ENCODE measurements at regions not wholly inside any gene's neighbourhood (a gene's known extent, or its start where the extent isn't known, plus 50 kb on each side); places are given as distances from the start of the nearest gene placed in this dataset.
"Not testable (repeated sequence)": the region's sequence is repeated elsewhere in the genome, so short reads cannot be mapped to it uniquely, and the experiment has no call there.

GRCh38 chr1:166395729-166396128 is 228.9 kb upstream of the FAM78B start:
- no peak for ATAC-seq

GRCh38 chr1:166409253-166410082 is 242.7 kb upstream of the FAM78B start:
- ATAC-seq: not testable (repeated sequence)

GRCh38 chr1:166410083-166410385 is 243.2 kb upstream of the FAM78B start:
- ATAC-seq: no peak

GRCh38 chr1:166416831-166417230 is 250.0 kb upstream of the FAM78B start:
- ATAC-seq: not testable (repeated sequence)

GRCh38 chr1:166418344-166418933 is 251.6 kb upstream of the FAM78B start:
- no peak for ATAC-seq

GRCh38 chr1:166422586-166422985 is 255.8 kb upstream of the FAM78B start:
- ATAC-seq: not testable (repeated sequence)

- no peak for ATAC-seq
Measured at GRCh38 chr1:166432655-166433054, 265.9 kb upstream of the FAM78B start.

GRCh38 chr1:166433404-166434304 is 266.9 kb upstream of the FAM78B start:
- not testable (repeated sequence) for ATAC-seq

GRCh38 chr1:166457700-166458099 is 290.9 kb upstream of the FAM78B start:
- no peak for ATAC-seq

GRCh38 chr1:166464333-166464732 is 297.5 kb upstream of the FAM78B start:
- no peak for ATAC-seq

- ATAC-seq: no peak
Measured at GRCh38 chr1:166470014-166470413, 303.2 kb upstream of the FAM78B start.

- no peak for ATAC-seq
Measured at GRCh38 chr1:166470441-166470840, 303.6 kb upstream of the FAM78B start.

GRCh38 chr1:166471359-166471758 is 304.6 kb upstream of the FAM78B start:
- no peak for ATAC-seq

GRCh38 chr1:166479052-166479631 is 312.3 kb upstream of the FAM78B start:
- ATAC-seq: no peak

GRCh38 chr1:166484471-166484870 is 317.7 kb upstream of the FAM78B start:
- ATAC-seq: no peak

- peak; percentile 30 for ATAC-seq
Measured at GRCh38 chr1:166484871-166485270, 318.1 kb upstream of the FAM78B start.

- no peak for ATAC-seq
Measured at GRCh38 chr1:166485620-166486019, 318.8 kb upstream of the FAM78B start.

GRCh38 chr1:166488327-166488726 is 321.5 kb upstream of the FAM78B start:
- no peak for ATAC-seq

GRCh38 chr1:166489356-166489669 is 322.5 kb upstream of the FAM78B start:
- ATAC-seq: no peak

- ATAC-seq: peak; percentile 93
Measured at GRCh38 chr1:166489670-166490436, 323.1 kb upstream of the FAM78B start.

GRCh38 chr1:166490437-166490991 is 323.7 kb upstream of the FAM78B start:
- peak; percentile 31 for ATAC-seq

GRCh38 chr1:166493765-166494164 is 327.0 kb upstream of the FAM78B start:
- not testable (repeated sequence) for ATAC-seq
